ENCODE measurements at regions not wholly inside any gene's neighbourhood (a gene's known extent, or its start where the extent isn't known, plus 50 kb on each side); places are given as distances from the start of the nearest gene placed in this dataset.

- Histone ChIP-seq H3K36me3 (ENCODE audit: control insufficient read depth in 2 of 2, insufficient read depth in 1 of 2, low read length in 2 of 2) (no peaks in the 10 kb centered on the region), H3K4me1 (ENCODE audit: control insufficient read depth, insufficient read depth, low read length) (no peaks in the 10 kb centered on the region), H3K4me3 (ENCODE audit: low read depth, low read length) (no peak overlapping the region), H3K27ac (ENCODE audit: extremely low read depth, low read depth, low read length) (no peak overlapping the region), H3K9me3 (ENCODE audit: control insufficient read depth, insufficient read depth, low read depth, low read length) (no peaks in the 10 kb centered on the region)
- ChIA-PET POLR2A (no interaction called here), CTCF (interaction anchor here (0.6 to 1.5 kb wide), 3 partner anchors 12 to 125 kb away, joined by 3 to 7 read pairs (median 3); no protein-coding TSS in a partner anchor)
- TF ChIP-seq ZFP41 (tag by site-specific recombination; IDR thresholded peaks at IDR 0.05; ENCODE audit: borderline replicate concordance) (no peak), TSHZ1 (tag by site-specific recombination; IDR thresholded peaks at IDR 0.05; ENCODE audit: borderline replicate concordance) (no peak), YY1 (tag by site-specific recombination; IDR thresholded peaks at IDR 0.05) (no peak), ZNF843 (tag by site-specific recombination; IDR thresholded peaks at IDR 0.05) (no peak)
- TF ChIP-seq, protein P1, sequence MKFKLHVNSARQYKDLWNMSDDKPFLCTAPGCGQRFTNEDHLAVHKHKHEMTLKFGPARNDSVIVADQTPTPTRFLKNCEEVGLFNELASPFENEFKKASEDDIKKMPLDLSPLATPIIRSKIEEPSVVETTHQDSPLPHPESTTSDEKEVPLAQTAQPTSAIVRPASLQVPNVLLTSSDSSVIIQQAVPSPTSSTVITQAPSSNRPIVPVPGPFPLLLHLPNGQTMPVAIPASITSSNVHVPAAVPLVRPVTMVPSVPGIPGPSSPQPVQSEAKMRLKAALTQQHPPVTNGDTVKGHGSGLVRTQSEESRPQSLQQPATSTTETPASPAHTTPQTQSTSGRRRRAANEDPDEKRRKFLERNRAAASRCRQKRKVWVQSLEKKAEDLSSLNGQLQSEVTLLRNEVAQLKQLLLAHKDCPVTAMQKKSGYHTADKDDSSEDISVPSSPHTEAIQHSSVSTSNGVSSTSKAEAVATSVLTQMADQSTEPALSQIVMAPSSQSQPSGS (tag by site-specific recombination; IDR thresholded peaks at IDR 0.05; ENCODE audit: low read depth), result 0 out of 2 replicates have a peak, but pooled peaks have one; percentile 37
Observed at GRCh38 chr16:52896478-52897164, 156.1 kb downstream of the CHD9NB start.

DNA sequence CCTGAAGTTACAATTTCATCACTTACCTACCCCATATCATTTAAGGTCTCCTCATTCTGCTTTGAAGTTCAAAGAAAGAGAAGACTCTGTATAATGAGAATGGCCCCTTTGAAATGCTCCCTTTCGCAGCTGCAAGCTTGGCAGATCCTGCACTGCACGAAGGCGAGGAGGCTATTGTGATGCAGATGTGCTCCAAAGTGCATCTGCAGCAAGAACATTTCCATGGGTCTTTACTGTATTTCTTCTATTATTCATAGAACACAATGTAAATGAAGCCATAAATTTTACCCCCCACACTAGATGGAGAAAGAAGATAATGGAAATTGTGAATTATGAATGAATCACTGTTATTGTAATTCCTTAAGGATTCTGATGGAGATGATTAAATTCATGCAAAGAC, 178.7 kb downstream of the CHD9NB start:
- no peak for TF ChIP-seq GLIS2 (tag by site-specific recombination; IDR thresholded peaks at IDR 0.05)
- TF ChIP-seq ZNF624 (tag by site-specific recombination; IDR thresholded peaks at IDR 0.05), result no peak
- TF ChIP-seq AEBP2 (tag by site-specific recombination; IDR thresholded peaks at IDR 0.05; ENCODE audit: borderline replicate concordance), result no peak
- TF ChIP-seq ZNF211 (tag by site-specific recombination; IDR thresholded peaks at IDR 0.05; ENCODE audit: low read depth), result no peak
- no peak for TF ChIP-seq ZNF175 (tag by site-specific recombination; IDR thresholded peaks at IDR 0.05)
- TF ChIP-seq ZNF544 (tag by site-specific recombination; IDR thresholded peaks at IDR 0.05), result no peak
- TF ChIP-seq ZNF426 (tag by site-specific recombination; IDR thresholded peaks at IDR 0.05), result no peak
- POLR2A ChIA-PET, result no interaction called here
- H3K4me1 ChIP-seq (ENCODE audit: control insufficient read depth, insufficient read depth, low read length), result no peaks in the 10 kb centered on the region
- H3K36me3 ChIP-seq (ENCODE audit: control insufficient read depth in 2 of 2, insufficient read depth in 1 of 2, low read length in 2 of 2), result no peaks in the 10 kb centered on the region
- H3K9me3 ChIP-seq (ENCODE audit: control insufficient read depth, insufficient read depth, low read depth, low read length), result no peaks in the 10 kb centered on the region
- no peak overlapping the region for H3K4me3 ChIP-seq (ENCODE audit: low read depth, low read length)
- no peak overlapping the region for H3K27ac ChIP-seq (ENCODE audit: extremely low read depth, low read depth, low read length)
- CTCF ChIA-PET, result no interaction called here

GRCh38 chr16:52872731-52873130, 180.0 kb downstream of the CHD9NB start:
- Histone ChIP-seq H3K36me3 (ENCODE audit: control insufficient read depth in 2 of 2, insufficient read depth in 1 of 2, low read length in 2 of 2) (no peaks in the 10 kb centered on the region), H3K4me3 (ENCODE audit: low read depth, low read length) (no peak overlapping the region), H3K4me1 (ENCODE audit: control insufficient read depth, insufficient read depth, low read length) (no peaks in the 10 kb centered on the region), H3K9me3 (ENCODE audit: control insufficient read depth, insufficient read depth, low read depth, low read length) (no peaks in the 10 kb centered on the region), H3K27ac (ENCODE audit: extremely low read depth, low read depth, low read length) (no peak overlapping the region)
- POLR2A ChIA-PET, result no interaction called here
- CTCF ChIA-PET, result interaction anchor here (0.6 kb wide), 1 partner anchor 403 kb away, joined by 3 read pairs; no protein-coding TSS in a partner anchor
- no peak for TF ChIP-seq ZNF37A (tag by site-specific recombination; IDR thresholded peaks at IDR 0.05)
- TF ChIP-seq ZNF404 (tag by site-specific recombination; IDR thresholded peaks at IDR 0.05), result no peak

Measured in HEK293 (cell line).